IPS-18a (cell line): ENCODE measurements at regions not wholly inside any gene's neighbourhood (a gene's known extent, or its start where the extent isn't known, plus 50 kb on each side); places are given as distances from the start of the nearest gene placed in this dataset.

Source experiments
- H3K27ac ChIP-seq: one replicate; pipeline ENCODE4 v1.5.1; 2013; ENCODE audit warnings: low read length
- H3K27me3 ChIP-seq: one replicate; pipeline ENCODE4 v1.6.1; 2013; ENCODE audit warnings: mild to moderate bottlenecking, low read length; ENCODE audit not compliant: control insufficient read depth, insufficient read depth
- H3K36me3 ChIP-seq: one replicate; pipeline ENCODE4 v1.6.1; 2013; ENCODE audit warnings: low read depth, low read length; ENCODE audit not compliant: control insufficient read depth
- H3K4me1 ChIP-seq: one replicate; pipeline ENCODE4 v1.6.1; 2013; ENCODE audit warnings: low read depth, low read length; ENCODE audit not compliant: control insufficient read depth
- H3K4me3 ChIP-seq: one replicate; pipeline ENCODE4 v1.5.1; 2013; ENCODE audit warnings: low read length
- H3K9ac ChIP-seq: one replicate; pipeline ENCODE4 v1.6.1; 2013; ENCODE audit warnings: mild to moderate bottlenecking, low read length, moderate library complexity
- H3K9me3 ChIP-seq: one replicate; pipeline ENCODE4 v1.6.1; 2013; ENCODE audit warnings: low read depth, low read length; ENCODE audit not compliant: control insufficient read depth

DNA sequence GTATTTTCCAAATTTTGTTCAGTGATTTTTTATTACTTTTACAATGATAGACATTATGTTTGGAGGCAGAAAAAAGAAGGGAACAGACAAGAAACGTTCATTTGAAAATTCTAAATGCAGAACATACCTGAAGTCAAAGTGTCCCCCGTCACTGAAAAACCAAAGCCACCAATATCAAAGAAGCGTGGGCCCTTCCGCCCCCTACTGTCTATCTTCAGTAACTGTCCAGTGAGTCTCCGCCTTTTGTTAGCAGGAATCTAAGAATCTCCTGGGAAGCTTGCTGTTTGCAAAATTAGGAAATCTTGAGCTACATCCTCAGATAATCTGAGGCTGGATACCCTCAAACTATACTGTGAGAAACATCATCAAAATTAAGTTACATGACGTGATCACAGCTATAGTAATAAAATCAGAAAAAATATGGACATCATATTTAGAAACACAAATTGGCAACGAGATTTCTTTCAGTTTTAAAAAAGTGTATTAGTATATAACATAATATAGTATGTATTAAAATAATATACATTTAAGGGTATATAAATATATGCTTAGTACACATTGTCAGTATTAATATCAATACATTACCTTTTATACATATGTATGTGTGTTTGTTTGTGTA is 169.3 kb upstream of the AKR1E2 start:
- H3K27ac ChIP-seq, result no peak overlapping the region
- H3K9ac ChIP-seq, result no peak overlapping the region
- peaks cover 12% of the 10 kb centered on the region for H3K4me1 ChIP-seq
- peaks cover 6% of the 10 kb centered on the region for H3K27me3 ChIP-seq
- no peak overlapping the region for H3K4me3 ChIP-seq
- no peaks in the 10 kb centered on the region for H3K9me3 ChIP-seq
- no peaks in the 10 kb centered on the region for H3K36me3 ChIP-seq

GRCh38 chr10:4655879-4656278 is 170.1 kb upstream of the AKR1E2 start:
- Histone ChIP-seq H3K4me1 (peaks cover 12% of the 10 kb centered on the region), H3K27me3 (peaks cover 6% of the 10 kb centered on the region), H3K27ac (no peak overlapping the region), H3K9me3 (no peaks in the 10 kb centered on the region), H3K9ac (no peak overlapping the region), H3K36me3 (no peaks in the 10 kb centered on the region), H3K4me3 (no peak overlapping the region)

DNA sequence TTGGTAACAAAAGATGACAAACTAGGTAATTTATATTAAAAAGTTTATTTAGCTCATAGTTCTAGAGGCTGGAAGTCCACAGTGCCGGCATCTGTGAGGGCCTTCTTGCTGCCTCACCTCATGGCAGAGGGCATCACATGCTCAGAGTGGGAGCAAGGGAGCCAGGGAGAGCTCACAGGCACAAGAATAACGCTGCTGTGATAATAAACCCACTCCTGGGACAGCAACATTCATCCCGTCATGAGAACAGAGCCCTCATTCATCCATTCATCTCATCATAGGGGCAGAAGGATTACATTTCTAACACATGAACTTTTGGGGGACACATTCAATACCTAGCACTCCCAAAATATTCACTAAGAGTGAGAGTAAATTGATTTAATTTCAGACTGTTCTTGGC is 170.6 kb upstream of the AKR1E2 start:
- Histone ChIP-seq H3K4me3 (no peak overlapping the region), H3K36me3 (no peaks in the 10 kb centered on the region), H3K9me3 (no peaks in the 10 kb centered on the region), H3K27me3 (peaks cover 6% of the 10 kb centered on the region), H3K9ac (no peak overlapping the region), H3K27ac (no peak overlapping the region), H3K4me1 (peaks cover 12% of the 10 kb centered on the region)

GRCh38 chr10:4654496-4654895 is 171.5 kb upstream of the AKR1E2 start:
- H3K27ac ChIP-seq, result no peak overlapping the region

GRCh38 chr10:4653160-4653559 is 172.8 kb upstream of the AKR1E2 start:
- peaks cover 6% of the 10 kb centered on the region for H3K27me3 ChIP-seq
- no peak overlapping the region for H3K27ac ChIP-seq
- H3K9me3 ChIP-seq, result no peaks in the 10 kb centered on the region

More at GRCh38 chr10:4654496-4654895, 171.5 kb upstream of the AKR1E2 start:
- Histone ChIP-seq H3K36me3 (no peaks in the 10 kb centered on the region), H3K9me3 (no peaks in the 10 kb centered on the region), H3K9ac (no peak overlapping the region), H3K27me3 (peaks cover 6% of the 10 kb centered on the region), H3K4me1 (peaks cover 12% of the 10 kb centered on the region), H3K4me3 (no peak overlapping the region)

DNA sequence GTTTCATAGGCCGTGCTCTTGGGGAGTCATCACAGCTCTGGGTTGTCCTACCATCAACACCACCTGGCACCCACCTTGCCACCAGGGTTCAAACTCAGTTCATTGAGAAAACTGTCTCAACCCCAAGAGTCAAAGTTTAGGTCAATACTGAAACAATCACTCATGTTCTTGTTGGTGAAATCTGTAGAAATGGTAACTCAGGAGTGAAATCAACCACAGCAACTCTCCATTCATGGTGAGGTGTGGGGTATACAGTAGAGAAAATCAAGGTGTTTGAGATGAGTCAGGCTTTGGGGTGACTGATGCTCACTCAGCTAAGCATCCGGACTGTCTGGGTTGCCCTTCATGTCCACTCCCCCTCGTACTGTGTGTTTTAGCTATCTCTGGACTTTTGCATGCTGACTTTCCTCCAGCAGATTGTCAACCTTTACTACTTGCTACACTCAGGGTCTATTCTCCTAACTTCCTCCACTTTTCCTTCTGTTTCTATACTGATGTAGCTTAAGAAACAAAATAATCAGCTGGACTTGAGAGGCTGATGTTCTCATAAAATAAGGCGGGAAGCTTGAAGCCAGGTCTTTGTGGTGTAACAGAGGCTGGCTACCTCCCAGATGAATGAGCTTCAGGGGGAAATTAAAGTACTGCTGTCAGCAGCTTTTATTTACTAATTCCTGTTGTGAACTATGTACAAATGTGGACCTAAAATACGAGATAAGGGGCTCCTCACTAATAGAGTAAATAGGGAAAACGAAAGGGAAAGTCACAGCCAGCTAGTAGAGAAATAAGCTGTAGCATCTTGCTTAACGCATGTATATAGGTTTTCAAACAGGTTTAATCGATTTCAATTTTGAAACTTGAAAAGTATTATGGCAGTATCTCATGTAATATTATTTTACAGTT is 173.6 kb upstream of the AKR1E2 start:
- H3K9ac ChIP-seq, result no peak overlapping the region
- H3K4me3 ChIP-seq, result no peak overlapping the region
- no peaks in the 10 kb centered on the region for H3K36me3 ChIP-seq
- H3K4me1 ChIP-seq, result peaks cover 12% of the 10 kb centered on the region
- H3K27ac ChIP-seq, result no peak overlapping the region
- no peaks in the 10 kb centered on the region for H3K9me3 ChIP-seq
- peaks cover 6% of the 10 kb centered on the region for H3K27me3 ChIP-seq

More at GRCh38 chr10:4653160-4653559, 172.8 kb upstream of the AKR1E2 start:
- peaks cover 12% of the 10 kb centered on the region for H3K4me1 ChIP-seq
- no peaks in the 10 kb centered on the region for H3K36me3 ChIP-seq
- no peak overlapping the region for H3K4me3 ChIP-seq
- H3K9ac ChIP-seq, result no peak overlapping the region

DNA sequence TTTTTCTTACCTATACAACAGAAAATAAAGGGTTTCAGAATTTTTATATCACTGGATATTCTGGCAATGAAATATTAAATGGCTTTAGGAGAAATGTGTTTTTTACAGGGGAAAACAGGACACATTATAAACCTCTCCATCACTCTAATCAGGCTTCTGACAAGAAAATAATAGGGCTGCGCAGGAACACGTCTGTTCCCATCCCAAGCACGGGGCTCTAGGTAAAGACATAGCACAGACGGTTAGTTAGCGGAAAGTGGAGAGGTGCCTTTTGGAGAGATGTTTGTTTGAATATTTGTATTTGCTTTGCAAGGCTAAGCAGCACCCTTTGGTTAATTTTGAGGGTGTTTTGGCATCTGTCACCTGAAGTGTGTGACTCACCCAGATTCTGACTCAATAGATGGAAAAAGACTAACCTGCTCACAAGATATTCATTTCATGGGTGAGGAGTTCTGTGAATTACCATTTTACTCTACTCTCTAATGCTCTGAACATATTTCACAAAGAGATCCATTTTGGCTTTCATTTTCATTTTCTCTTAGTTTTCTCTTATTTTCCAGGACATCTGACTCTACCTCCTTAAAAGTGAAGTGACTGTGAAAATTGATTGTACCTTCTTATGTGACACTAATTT is 174.5 kb upstream of the AKR1E2 start:
- H3K27ac ChIP-seq, result no peak overlapping the region

DNA sequence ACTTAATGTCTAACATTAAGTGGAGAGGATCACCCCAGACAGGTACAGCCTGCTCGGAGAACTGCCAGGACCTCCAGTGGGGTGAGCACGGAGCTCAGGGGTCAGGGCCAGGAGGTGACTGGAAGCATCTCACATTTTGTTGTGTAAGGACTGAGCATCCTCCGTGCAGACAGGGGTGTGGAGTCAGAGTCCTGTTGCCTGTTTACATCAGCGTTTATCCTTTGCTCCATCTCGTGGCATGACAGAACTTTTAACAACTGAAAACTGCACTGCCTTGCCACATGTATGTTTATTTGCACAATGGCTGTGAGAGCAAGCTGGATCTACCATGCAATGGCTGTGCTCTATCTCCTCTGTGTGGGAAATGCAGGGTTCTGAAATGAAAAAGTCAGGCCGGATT is 175.4 kb upstream of the AKR1E2 start:
- Histone ChIP-seq H3K36me3 (no peaks in the 10 kb centered on the region), H3K27ac (no peak overlapping the region), H3K4me3 (no peak overlapping the region), H3K9me3 (no peaks in the 10 kb centered on the region), H3K27me3 (peaks cover 6% of the 10 kb centered on the region), H3K4me1 (peaks cover 12% of the 10 kb centered on the region), H3K9ac (no peak overlapping the region)

More for the DNA sequence above, 174.5 kb upstream of the AKR1E2 start:
- no peak overlapping the region for H3K9ac ChIP-seq
- no peaks in the 10 kb centered on the region for H3K36me3 ChIP-seq
- H3K9me3 ChIP-seq, result no peaks in the 10 kb centered on the region
- no peak overlapping the region for H3K4me3 ChIP-seq
- H3K4me1 ChIP-seq, result peaks cover 12% of the 10 kb centered on the region
- H3K27me3 ChIP-seq, result peaks cover 6% of the 10 kb centered on the region

- Histone ChIP-seq H3K9me3 (no peaks in the 10 kb centered on the region), H3K36me3 (no peaks in the 10 kb centered on the region), H3K9ac (no peak overlapping the region), H3K27me3 (peaks cover 6% of the 10 kb centered on the region), H3K4me1 (peaks cover 12% of the 10 kb centered on the region), H3K4me3 (no peak overlapping the region), H3K27ac (no peak overlapping the region)
These were observed 176.0 kb upstream of the AKR1E2 start for GRCh38 chr10:4649886-4650508.

GRCh38 chr10:4649471-4649870 is 176.5 kb upstream of the AKR1E2 start:
- Histone ChIP-seq H3K27ac (no peak overlapping the region), H3K36me3 (no peaks in the 10 kb centered on the region), H3K27me3 (peaks cover 6% of the 10 kb centered on the region), H3K9me3 (no peaks in the 10 kb centered on the region), H3K4me1 (peaks cover 11% of the 10 kb centered on the region), H3K9ac (no peak overlapping the region), H3K4me3 (no peak overlapping the region)

- H3K4me3 ChIP-seq, result no peak overlapping the region
- peaks cover 7% of the 10 kb centered on the region for H3K4me1 ChIP-seq
- H3K9ac ChIP-seq, result no peak overlapping the region
- H3K27ac ChIP-seq, result no peak overlapping the region
- H3K27me3 ChIP-seq, result peaks cover 6% of the 10 kb centered on the region
- H3K9me3 ChIP-seq, result no peaks in the 10 kb centered on the region
- H3K36me3 ChIP-seq, result no peaks in the 10 kb centered on the region
These were observed 177.0 kb upstream of the AKR1E2 start for GRCh38 chr10:4648999-4649398.
